Tibial nerve (tissue), 4 donors: ENCODE measurements at regions not wholly inside any gene's neighbourhood (a gene's known extent, or its start where the extent isn't known, plus 50 kb on each side); places are given as distances from the start of the nearest gene placed in this dataset.
A peak's percentile ranks its signal among the peaks of the same experiment; 100 is the strongest.

Experiments
- DNase-seq, 2 donors: peaks; one replicate each; pipeline ENCODE4 v3.0.0-alpha.2; 2019; ENCODE audit warnings: low spot score in 2 of 2
- H3K27ac ChIP-seq, 4 donors: fragments of 200-600 bp; sonication (generic) in 3 of 4; one replicate each; pipeline ENCODE4 v1.5.1; 2017 to 2019; ENCODE audit warnings: mild to moderate bottlenecking in 1 of 4
- H3K27me3 ChIP-seq, 2 donors: fragments of 200-600 bp; sonication (generic) in 1 of 2; one replicate each; pipeline versions ENCODE4 v1.5.1 to v1.6.0; 2017 to 2019
- H3K36me3 ChIP-seq, 3 donors: fragments of 200-600 bp; sonication (generic); one replicate each; pipeline ENCODE4 v1.5.1; 2018 to 2019
- H3K4me1 ChIP-seq, 4 donors: fragments of 200-600 bp; sonication (generic) in 3 of 4; one replicate each; pipeline ENCODE4 v1.5.1; 2017 to 2019
- H3K4me3 ChIP-seq, 4 donors: fragments of 200-600 bp; sonication (generic) in 3 of 4; one replicate each; pipeline ENCODE4 v1.5.1; 2017 to 2019; ENCODE audit warnings: mild to moderate bottlenecking in 1 of 4, moderate library complexity in 1 of 4
- H3K9me3 ChIP-seq, 4 donors: fragments of 200-600 bp; sonication (generic) in 3 of 4; one replicate each; pipeline ENCODE4 v1.5.1; 2017 to 2019
- CTCF ChIP-seq, 5 experiments: fragments of 200-600 bp in 3 of 5; fragments of 450-650 bp in 2 of 5; sonication (generic) in 3 of 5; IDR thresholded peaks; one replicate each; pipeline ENCODE4 v1.5.1; 2016 to 2019; ENCODE audit warnings: antibody characterized with exemption in 5 of 5, mild to moderate bottlenecking in 3 of 5, moderate library complexity in 2 of 5
- EP300 ChIP-seq, 2 donors: sonication (generic); formaldehyde crosslinking; IDR thresholded peaks; one replicate each; pipeline ENCODE4 v1.6.1; 2017; ENCODE audit warnings: antibody characterized with exemption in 2 of 2, mild to moderate bottlenecking in 1 of 2
- POLR2A ChIP-seq, 2 donors: fragments of 450-650 bp; IDR thresholded peaks; one replicate each; pipeline ENCODE4 v1.6.1; 2017; ENCODE audit warnings: antibody characterized with exemption in 2 of 2, mild to moderate bottlenecking in 2 of 2, moderate library complexity in 2 of 2
- WGBS, 2 donors: methylation state at CpG; one replicate each; pipeline ENCODE4 v1.1.5; 2018; 5-methylcytosine and 5-hydroxymethylcytosine counted together

GRCh38 chr3:3532508-3532907 is 266.7 kb upstream of the LRRN1 start:
- WGBS, 2 donors, result 59 to 90% methylated on average over 1 of the region's 1 CpG
- Histone ChIP-seq H3K27me3 (no peaks in the 10 kb centered on the region), H3K36me3 (no peaks in the 10 kb centered on the region), H3K27ac (no peak overlapping the region), H3K9me3 (no peaks in the 10 kb centered on the region), H3K4me1 (no peaks in the 10 kb centered on the region), H3K4me3 (no peak overlapping the region)
- TF ChIP-seq POLR2A (IDR thresholded peaks at IDR 0.05) (no peak), CTCF (IDR thresholded peaks at IDR 0.05) (no peak), EP300 (IDR thresholded peaks at IDR 0.05) (no peak)
- DNase-seq, result no peak

GRCh38 chr3:3531476-3531875 is 267.8 kb upstream of the LRRN1 start:
- DNase-seq, result no peak
- Histone ChIP-seq H3K9me3 (no peaks in the 10 kb centered on the region), H3K27me3 (no peaks in the 10 kb centered on the region), H3K4me3 (no peak overlapping the region), H3K27ac (no peak overlapping the region), H3K36me3 (no peaks in the 10 kb centered on the region), H3K4me1 (no peaks in the 10 kb centered on the region)
- no peak for TF ChIP-seq CTCF (IDR thresholded peaks at IDR 0.05)
- 68 to 71% methylated on average over 4 of the region's 4 CpGs for WGBS, 2 donors

GRCh38 chr3:3519266-3519665 is 280.0 kb upstream of the LRRN1 start:
- no peak for DNase-seq
- H3K4me1 ChIP-seq, result no peaks in the 10 kb centered on the region

GRCh38 chr3:3516996-3517395 is 282.2 kb upstream of the LRRN1 start:
- no peak for TF ChIP-seq EP300 (IDR thresholded peaks at IDR 0.05)
- no peak for TF ChIP-seq CTCF (IDR thresholded peaks at IDR 0.05)
- no peak for TF ChIP-seq POLR2A (IDR thresholded peaks at IDR 0.05)
- H3K4me1 ChIP-seq, result no peaks in the 10 kb centered on the region
- no peak overlapping the region for H3K4me3 ChIP-seq
- no peak for DNase-seq
- H3K27me3 ChIP-seq, result no peaks in the 10 kb centered on the region
- WGBS, 2 donors, result 85 to 91% methylated on average over 4 of the region's 4 CpGs
- no peak overlapping the region for H3K27ac ChIP-seq
- H3K36me3 ChIP-seq, result no peaks in the 10 kb centered on the region
- H3K9me3 ChIP-seq, result no peaks in the 10 kb centered on the region

More at GRCh38 chr3:3519266-3519665, 280.0 kb upstream of the LRRN1 start:
- Histone ChIP-seq H3K27me3 (no peaks in the 10 kb centered on the region), H3K27ac (no peak overlapping the region), H3K9me3 (no peaks in the 10 kb centered on the region), H3K4me3 (no peak overlapping the region), H3K36me3 (no peaks in the 10 kb centered on the region)
- WGBS, 2 donors, result 86 to 87% methylated on average over 2 of the region's 2 CpGs
- no peak for TF ChIP-seq EP300 (IDR thresholded peaks at IDR 0.05)
- no peak for TF ChIP-seq CTCF (IDR thresholded peaks at IDR 0.05)
- no peak for TF ChIP-seq POLR2A (IDR thresholded peaks at IDR 0.05)

GRCh38 chr3:3516384-3516783 is 282.8 kb upstream of the LRRN1 start:
- H3K27me3 ChIP-seq, result no peaks in the 10 kb centered on the region
- H3K4me3 ChIP-seq, result no peak overlapping the region
- no peaks in the 10 kb centered on the region for H3K4me1 ChIP-seq
- peak overlapping the region in 1 of 4 donors; percentile 55 for H3K27ac ChIP-seq
- H3K9me3 ChIP-seq, result no peaks in the 10 kb centered on the region
- no peak for TF ChIP-seq CTCF (IDR thresholded peaks at IDR 0.05)
- no peak for TF ChIP-seq EP300 (IDR thresholded peaks at IDR 0.05)
- TF ChIP-seq POLR2A (IDR thresholded peaks at IDR 0.05), result no peak
- no peak for DNase-seq
- H3K36me3 ChIP-seq, result no peaks in the 10 kb centered on the region
